ENCODE measurements at regions not wholly inside any gene's neighbourhood (a gene's known extent, or its start where the extent isn't known, plus 50 kb on each side); places are given as distances from the start of the nearest gene placed in this dataset.

- TF ChIP-seq, protein P1, sequence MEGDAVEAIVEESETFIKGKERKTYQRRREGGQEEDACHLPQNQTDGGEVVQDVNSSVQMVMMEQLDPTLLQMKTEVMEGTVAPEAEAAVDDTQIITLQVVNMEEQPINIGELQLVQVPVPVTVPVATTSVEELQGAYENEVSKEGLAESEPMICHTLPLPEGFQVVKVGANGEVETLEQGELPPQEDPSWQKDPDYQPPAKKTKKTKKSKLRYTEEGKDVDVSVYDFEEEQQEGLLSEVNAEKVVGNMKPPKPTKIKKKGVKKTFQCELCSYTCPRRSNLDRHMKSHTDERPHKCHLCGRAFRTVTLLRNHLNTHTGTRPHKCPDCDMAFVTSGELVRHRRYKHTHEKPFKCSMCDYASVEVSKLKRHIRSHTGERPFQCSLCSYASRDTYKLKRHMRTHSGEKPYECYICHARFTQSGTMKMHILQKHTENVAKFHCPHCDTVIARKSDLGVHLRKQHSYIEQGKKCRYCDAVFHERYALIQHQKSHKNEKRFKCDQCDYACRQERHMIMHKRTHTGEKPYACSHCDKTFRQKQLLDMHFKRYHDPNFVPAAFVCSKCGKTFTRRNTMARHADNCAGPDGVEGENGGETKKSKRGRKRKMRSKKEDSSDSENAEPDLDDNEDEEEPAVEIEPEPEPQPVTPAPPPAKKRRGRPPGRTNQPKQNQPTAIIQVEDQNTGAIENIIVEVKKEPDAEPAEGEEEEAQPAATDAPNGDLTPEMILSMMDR (IDR thresholded peaks at IDR 0.05; ENCODE audit: poor library complexity): no peak
- no peak for TF ChIP-seq EZH2 (IDR thresholded peaks at IDR 0.05; ENCODE audit: borderline replicate concordance)
Measured at GRCh38 chr1:57968321-57968720, 544.5 kb upstream of the DAB1 start.
